ENCODE measurements at regions not wholly inside any gene's neighbourhood (a gene's known extent, or its start where the extent isn't known, plus 50 kb on each side); places are given as distances from the start of the nearest gene placed in this dataset.

DNA sequence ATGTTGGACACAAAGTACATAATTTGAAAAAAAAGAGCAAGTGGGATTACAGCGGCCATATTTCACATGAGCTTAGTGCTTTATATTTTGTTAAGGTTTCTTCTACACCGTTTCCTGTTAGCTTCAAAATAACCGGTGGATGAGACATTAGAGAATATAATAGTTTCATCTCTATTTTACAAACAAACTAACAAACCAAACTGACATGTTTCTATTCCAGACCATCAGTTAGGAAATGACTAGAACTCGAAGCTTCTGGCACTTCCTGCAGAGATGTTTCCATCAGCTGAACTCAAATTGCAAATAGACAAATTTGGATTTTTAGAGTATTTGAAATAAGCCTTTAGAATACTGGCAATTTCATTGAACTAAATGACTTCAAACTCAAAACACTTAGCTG, 86.5 kb downstream of the MTRR start:
- ATAC-seq: no peak

DNA sequence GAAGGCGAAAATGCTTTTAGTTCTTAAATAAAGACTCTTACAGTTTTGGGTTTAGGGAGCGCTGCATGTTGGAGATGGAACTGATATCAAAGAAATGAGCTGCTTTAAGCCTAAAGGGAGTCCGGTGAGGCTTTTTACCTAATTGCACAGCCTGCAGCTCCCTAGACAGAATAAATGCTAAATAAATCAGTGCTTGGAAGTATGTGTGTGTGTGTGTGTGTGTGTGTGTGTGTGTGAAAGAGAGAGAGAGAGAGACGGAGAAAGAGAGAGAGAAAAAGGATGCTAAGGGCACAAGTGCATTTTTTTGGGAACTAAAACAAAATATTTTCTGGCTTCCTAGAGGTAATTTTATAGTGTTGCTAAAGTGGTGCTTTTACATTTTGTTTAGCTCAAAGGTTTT, 88.4 kb downstream of the MTRR start:
- ATAC-seq: no peak

DNA sequence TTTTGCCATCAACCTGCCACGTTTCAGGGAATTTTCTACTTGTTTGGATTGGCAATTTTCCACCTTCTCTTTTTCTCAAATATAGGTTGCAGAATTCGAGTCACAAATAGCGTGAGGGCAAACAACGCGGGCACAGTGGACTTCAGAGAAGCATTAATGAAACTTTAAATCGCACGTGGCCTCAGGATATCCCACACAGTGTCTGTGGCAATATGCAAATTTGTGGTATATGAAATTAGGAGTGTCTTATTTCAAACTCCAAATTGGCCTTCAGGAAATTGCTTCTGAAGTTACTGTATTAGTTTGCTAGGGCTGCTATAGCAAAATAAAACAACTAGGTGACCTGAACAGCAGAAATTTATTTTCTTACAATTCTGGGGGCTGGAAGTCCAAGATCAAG, 91.2 kb downstream of the MTRR start:
- no peak for ATAC-seq

DNA sequence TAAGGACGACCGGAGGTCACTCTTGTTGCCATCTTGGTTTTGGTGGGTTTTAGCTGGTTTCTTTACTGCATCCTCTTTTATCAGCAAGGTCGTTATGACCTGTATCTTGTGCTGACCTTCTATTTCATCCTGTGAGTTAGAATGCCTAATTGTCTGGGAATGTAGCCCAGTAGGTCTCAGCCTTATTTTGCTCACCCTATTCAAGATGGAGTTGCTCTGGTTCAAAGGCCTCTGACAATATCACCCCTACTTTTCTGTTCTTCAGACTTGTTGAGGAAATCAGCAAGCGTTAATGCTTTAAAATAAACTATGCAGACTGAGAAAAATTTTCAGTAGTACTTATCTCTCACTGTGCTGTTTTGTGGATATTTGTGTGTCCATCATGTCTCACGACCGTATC, 92.6 kb downstream of the MTRR start:
- ATAC-seq: no peak

DNA sequence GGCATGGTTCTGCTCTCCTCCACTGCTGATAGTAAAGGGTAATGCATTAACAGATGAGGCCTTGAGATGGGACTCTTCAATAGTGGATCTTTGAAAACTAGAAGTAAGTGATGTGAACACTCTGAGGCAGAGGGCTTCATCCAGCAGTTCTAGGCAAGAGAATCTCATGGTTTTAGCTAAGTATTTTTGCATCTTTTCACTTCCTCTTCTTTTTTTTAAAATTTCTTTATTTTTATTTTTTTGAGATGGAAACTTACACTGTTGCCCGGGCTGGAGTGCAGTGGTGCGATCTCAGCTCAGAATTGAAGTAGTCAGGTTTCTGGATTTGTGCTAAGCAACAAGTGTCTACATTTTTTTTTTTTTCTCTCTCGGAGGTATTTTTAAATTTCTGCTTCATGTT, 101.9 kb downstream of the MTRR start:
- no peak for ATAC-seq

DNA sequence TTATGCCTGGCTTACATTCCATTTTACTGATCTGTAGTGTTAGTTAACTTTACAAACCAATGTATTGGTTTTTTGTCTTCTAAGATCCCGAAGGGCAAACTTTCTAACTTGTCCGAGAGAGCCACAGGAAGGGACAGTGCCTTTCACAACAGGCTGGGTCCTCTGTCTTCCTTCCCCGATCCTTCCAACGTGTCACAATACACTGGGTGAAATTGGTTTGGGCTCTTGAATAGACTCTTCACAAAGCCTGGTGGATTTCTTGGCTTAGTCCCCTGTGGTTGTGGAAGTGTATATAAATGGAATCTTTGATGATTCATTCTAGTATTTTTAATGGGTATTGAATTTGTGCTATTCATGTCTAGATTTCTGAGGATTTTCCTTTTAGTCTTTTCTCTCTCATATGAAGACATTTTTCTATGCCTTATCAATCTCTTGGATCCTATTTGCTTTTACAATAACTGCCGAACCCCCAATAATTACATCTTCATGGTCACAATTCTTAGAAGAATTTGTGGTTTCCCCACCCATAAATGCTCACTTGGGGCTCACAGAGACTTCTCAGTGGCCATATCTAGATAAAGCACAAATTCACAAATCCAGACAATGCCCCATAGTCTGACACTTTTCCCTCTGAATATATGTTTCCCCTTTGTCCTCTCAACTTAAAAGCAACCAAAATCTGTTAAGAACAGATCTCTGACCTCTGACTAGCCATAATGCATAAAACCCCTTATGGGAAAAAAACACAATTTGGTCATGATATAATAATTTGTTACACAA, 107.7 kb downstream of the MTRR start:
- ATAC-seq: no peak

DNA sequence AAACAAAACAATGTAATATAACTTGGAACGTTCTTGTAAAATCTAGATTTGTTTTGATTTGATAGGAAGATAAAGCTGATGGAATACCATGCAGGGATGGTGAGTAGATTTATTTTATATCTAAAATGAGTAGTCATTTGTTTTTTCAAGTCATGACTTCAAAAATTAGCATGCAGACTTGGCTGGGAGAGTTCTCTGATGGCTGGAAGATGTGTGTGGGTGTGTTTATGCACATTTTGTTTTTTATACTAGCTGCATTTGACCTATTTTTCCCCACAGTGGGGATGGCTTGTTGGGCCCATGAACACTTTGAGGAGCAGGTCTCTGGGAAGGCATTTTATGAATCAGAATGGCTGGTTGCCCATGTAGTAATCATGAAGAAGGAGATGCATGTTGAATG, 109.2 kb downstream of the MTRR start:
- no peak for ATAC-seq

DNA sequence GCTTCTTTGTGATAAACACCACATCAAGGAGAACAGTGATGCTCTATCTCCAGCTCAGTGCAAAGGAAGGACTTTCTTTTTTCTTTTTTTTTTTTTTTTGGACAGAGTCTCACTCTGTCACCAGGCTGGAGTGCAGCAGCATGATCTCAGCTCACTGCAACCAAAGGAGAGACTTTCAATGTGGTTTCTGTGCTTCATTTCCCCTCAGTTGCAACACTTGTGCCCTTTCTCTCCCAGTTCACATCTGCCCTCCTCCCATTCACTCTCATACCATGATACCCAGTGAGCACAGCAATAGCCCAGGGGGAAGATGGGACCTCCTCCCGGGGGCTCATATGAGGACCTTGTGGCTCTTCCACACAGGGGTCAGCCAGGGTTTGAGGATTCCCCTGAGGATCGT, 110.0 kb downstream of the MTRR start:
- ATAC-seq: no peak

DNA sequence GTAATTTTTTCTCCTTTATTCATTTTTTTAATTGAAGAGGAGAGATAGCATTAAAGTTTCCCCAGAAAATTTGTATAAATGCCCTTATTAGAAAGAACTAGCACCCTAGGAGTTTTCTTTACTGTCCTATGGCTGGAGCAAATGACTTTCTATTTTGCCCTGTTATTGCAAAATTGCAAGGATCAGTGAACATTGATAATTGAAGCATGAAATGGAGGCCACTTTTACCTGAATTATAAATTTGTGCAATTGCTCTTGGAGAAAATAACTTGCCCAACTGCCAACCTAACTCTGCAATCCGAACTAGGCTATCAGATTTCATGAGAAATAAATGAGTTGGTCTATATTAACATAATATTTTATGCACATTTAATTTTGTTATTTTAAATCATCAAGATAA, 111.9 kb downstream of the MTRR start:
- ATAC-seq: no peak

DNA sequence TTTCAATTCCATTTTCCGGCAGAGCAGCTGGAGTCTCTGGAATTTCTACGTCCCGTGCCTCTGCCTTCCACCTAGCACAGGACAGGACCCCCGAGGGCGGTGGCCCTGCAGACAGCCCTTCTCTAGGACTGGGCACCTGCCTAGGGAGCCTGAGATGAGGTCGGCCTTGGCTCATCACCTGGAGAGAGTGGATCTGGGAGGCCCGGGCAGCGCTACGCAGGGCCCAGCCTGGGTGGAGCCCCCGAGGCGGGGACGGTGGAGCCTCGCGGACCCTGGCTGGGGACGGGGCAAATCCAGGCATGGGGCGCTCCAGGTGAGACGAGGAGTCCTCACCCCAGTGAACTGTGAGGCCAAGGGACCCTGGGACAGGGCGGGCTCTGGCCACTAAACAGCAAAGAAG, 114.5 kb downstream of the MTRR start:
- ATAC-seq: no peak

DNA sequence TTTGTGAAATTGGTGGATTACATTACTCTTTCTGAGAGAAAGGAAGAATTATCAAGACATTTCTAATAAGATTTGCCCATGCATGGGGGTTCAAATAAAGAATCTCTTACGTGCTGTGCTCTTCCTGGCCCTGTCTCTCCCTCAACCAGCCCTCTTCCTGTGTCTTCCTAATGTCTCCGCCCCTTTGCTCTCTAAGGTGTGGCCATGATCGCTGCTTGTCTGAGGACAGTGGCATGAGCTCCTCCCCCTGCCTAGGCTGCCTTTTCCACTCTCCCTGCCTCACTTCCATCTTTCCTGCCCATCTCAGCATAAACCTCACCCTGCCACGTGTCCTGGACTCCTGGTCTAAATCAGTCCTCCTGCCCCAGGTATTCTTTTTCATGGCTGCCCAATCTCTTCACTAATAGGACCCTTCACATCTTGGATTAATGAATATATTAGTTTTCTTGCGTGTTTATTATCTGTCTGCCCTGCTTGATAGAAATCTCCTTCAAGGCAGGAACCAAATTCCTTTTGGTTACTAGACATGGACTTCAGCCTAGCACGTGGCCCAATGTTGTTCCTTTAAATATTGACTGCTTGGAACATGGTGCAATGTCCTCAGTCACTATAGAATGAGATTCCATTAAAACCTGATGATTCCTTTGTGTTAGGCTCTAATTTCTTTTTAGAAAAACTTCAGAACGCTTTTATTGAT, 122.3 kb downstream of the MTRR start:
- no peak for ATAC-seq

DNA sequence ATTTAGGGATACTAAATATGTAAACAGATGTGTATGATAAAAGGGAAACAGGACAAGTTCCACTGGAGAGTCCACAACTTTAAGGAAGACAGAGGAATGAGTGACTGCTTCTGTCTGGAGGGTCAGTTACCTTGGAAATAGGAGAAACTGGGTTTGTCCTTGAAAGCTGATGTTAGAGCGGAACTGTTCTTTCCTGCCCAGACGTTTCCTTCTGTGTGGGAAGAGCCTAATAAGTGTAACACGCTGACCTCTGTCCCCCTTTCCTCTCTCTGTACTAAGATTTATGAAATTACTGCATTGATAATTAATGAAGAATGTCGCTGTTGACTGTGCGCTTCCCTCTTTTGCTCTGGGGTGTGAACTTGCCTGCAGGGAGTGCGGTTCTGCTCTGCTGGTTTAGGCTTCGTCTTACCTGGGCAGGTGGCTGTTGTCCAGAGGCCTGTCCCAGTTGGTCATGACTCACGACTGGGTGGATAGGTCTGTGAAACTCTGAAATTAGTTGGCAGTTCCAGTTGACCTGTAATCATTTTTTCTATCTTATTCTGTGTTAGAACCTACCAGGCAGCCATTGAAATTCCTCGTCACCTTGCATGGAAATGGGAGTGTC, 126.8 kb downstream of the MTRR start:
- no peak for ATAC-seq

DNA sequence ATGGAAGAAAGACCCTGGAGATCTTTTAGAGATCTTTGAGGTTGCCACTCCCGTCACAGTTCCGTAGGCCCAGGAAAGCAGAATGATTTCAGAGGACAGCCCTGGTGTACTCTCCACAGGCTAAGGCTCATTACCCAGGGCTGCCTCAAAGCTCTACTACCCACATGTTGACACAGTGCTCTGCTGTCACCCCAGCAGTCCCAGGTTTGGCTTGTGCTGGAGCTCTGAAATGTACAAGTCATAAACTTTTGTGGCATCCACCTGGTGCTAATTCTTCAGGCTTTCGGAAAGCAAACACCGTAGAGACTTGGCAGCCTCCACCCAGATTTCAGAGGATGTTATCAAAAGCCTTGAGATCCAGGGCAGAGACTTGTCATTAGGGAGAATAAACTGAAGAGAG, 136.5 kb downstream of the MTRR start:
- no peak for ATAC-seq

DNA sequence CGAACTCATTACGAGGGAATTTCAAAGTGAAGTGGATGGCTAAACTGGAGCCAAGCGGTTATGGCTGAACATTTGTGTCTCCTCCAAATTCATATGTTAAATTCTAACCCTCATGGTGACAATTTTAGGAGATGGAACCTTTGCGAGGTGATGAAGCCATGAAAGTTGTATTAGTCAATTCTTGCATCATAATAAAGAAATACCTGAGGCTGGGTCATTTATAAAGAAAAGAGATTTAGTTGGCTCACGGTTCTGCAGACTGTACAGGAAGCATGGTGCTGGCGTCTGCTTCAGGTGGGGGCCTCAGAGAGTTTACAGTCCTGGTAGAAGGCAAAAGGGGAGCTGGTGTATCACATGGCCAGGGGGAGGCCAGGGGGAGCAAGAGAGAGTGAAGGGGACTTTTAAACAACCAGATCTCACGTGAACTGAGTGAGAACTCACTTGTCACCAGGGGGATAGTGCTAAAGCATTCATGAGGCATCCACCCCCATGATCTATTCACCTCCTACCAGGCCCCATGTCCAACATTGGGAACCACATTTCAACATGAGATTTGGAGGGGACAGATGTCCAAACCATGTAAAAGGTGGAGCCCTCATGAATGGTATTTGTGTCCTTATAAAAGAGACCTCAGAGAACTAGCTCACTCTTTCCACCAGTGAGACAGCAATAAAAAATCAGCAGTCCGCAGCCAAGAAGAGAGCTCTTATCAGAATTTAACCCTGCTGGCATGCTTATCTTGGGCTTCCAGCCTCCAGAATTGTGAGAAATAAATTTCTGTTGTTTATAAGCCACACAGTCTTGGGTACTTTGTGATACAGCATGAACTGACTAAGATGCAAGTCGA, 143.4 kb downstream of the MTRR start:
- ATAC-seq: no peak

DNA sequence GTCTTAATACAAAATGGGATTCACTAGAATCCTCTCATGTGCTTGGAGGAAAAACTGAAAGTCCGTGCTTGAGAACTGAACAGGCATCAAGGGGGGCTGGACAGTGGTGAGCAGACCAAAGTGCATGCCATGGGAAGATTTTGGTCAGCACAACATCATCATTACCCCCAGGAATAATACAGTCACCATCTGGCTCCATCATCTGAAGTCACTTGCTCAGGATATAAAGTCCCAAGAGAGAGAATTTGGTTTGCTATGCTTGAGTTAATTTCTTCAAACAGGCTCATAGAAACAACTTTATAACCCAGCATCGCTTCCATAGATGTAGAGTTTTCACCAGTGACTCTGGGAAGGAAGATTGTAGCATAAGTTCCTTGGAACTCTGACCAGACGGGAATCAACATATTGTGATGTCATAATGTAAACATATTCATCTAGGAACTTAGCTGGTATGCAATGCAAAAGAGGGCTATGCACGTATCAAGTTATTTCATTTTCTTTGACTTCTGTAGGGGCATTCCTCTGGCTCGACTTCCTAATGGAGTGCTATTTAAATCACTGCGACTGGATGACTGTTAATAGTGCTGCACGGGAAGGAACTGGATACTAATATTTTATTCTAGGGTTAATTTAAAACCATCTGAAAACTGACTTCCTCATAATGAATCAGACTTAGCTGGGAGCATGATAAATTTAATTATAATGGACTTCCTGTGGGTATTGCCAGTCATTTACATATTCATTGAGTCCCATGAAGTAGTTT, 145.2 kb downstream of the MTRR start:
- ATAC-seq: no peak

DNA sequence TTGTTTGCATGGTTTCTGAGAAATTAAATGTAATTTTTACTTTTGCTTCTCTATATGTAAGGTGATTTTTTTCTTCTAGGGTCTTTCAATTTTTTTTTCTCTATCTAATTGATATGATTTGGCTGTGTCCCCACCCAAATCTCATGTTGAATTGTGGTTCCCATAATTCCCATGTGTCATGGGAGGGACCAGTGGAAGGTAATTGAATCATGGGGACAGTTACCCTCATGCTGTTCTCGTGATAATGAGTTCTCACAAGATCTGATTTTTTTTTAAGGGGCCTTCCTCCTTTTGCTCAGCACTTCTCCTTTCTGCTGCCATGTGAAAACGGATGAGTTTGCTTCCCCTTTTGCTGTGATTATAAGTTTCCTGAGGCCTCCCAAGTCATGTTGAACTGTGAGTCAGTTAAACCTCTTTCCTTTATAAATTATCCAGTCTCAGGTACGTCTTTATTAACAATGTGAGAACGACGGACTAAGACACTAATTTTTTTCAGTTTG, 150.8 kb downstream of the MTRR start:
- ATAC-seq: no peak

DNA sequence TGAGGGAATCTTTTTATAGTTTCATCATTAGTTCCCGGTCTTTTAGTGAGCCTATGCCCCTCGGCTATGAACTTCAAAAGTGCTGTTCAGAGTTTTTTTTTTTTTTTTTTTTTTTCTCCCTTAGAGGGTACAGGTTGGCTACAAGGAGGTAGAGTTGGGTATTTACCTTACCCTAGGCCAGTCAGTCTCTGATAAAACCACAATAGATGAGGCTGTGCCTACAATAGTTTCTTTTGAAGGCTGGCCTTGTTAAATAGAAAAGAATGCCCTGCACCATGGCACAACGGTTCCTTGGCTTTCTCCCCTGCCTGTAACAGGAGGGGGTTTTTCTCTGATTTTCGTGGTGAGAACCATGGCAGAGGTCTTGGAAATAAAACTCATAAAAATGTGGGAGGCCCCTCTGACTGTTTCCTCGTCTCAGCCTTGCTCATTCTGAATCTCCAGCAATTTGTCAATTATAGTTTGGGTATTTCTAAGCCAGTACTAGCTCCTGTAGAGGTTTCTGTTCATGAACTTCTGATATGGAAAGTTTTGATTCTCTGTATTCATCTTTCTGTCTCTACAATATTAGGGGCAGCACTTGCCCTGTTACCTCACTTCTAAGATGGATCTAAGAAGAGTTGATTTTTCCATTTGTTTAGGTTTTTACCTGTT, 152.0 kb downstream of the MTRR start:
- ATAC-seq: no peak

DNA sequence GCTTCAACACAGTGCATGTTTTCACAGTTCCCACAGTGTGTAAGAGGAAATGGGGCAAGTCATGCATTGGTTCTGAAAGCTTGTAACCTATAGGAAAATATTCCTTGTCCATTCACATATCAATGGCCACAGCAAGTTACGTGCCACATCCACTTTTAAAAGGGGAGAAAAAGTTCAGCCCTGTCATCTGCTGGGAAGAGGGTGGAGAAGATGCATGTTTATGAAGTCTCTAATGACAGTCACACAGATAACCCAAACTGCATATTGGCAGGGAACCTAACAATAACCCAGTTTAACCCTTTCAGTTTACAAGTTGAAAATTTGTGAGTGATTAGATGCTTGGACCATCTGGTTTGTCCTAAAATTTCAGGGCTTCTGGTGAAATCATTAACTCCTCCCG, 159.3 kb downstream of the MTRR start:
- no peak for ATAC-seq

DNA sequence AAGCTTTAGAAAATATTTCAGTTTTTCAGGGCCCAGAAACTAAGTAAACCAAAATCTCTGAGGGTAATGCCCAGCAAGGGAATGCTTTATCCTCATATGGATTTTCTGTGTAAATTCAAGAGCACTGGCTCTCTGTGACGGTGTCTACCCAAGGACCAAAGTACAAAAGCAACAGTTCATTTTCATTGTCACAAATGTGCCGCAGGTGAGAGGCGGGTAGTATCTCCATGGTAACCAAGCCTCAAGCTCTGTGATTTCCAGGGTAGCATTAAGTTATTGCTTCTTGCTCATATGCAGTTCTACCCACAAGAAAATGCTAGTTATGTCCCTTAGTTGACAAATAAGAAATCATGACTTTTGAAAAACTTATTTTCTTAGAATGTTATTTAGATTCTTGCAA, 164.3 kb downstream of the MTRR start:
- no peak for ATAC-seq

DNA sequence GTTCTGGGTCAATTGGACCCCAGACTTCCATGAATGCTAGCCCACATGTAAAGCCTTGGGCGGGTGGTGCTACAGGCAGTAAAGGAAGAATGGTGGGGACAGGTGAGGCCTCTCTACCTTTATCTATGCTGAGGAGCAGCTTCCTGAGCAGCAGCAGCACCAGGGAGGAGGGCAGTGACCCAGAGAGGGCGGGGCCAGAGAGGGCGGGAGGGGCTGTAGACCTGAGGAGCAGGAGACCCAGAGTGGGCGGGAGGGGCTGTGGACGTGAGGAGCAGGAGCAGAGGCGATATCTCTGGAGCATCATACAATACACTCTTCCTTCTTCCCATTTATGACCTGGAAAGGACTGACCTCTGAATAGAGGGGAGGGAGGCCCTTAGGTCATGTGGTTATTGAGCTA, 165.9 kb downstream of the MTRR start:
- no peak for ATAC-seq

DNA sequence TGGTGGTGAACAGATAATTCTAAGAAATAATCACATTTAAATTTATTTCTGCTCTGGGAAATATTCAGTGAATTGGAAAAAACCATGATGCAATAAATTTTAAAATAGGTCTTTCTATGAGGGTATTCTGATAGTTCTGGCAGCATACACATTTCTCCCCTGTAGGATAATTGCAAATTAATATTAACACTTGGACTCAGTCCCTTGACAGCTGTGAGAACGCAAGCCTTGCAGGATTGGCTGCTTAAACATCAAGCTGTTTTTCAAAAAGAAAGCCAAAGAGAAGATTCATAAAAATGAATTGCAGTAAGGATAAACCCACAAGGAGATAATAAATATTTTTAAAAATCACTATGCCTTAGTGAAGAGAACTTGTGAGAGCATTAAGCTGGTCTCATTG, 180.0 kb downstream of the MTRR start:
- ATAC-seq: no peak
